HCEC 1CT (cell line): ENCODE measurements at regions not wholly inside any gene's neighbourhood (a gene's known extent, or its start where the extent isn't known, plus 50 kb on each side); places are given as distances from the start of the nearest gene placed in this dataset.
A peak's percentile ranks its signal among the peaks of the same experiment; 100 is the strongest.
"Not testable (repeated sequence)": the region's sequence is repeated elsewhere in the genome, so short reads cannot be mapped to it uniquely, and the experiment has no call there.

Source experiments
- DNase-seq: peaks from one replicate; pipeline ENCODE4 v3.0.0-alpha.2; 2017

DNA sequence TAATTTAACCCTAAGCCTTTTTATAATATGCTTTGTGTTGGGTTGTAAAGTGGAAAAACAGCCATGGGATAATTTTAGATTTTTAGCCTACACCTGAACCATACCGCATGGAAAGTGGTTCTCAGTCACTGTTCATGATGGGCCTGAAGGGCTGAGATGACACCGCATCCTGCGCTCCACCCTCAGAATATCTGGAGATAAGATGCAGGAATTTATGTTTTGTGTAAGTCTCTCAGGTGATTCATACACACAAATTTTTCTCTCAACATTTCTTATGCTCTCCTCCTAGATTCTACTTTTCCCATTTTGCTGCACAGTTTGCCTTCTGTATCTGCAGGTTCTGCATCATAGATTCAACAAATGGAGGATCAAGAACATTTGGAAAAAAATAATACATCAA, 191.3 kb upstream of the PHACTR1 start:
- no peak for DNase-seq

DNA sequence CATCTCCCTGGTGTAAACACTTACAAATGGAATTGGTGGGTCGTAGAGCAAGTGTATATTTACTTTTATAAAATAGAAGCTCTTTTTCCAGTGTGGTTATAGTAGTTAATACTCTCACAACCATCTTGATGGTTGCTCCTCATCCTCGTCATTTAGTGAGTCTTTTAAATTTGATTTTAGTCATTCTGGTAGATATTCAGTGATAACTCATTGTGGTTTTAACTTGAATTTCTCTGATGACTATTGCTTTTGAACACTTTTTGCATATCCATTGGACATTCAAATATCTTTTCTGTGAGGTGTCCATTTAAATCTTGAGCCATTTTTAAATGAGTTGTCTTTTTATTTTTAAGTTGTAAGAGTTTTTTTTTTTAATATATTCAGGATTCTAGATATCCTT, 189.2 kb upstream of the PHACTR1 start:
- DNase-seq, result no peak

DNA sequence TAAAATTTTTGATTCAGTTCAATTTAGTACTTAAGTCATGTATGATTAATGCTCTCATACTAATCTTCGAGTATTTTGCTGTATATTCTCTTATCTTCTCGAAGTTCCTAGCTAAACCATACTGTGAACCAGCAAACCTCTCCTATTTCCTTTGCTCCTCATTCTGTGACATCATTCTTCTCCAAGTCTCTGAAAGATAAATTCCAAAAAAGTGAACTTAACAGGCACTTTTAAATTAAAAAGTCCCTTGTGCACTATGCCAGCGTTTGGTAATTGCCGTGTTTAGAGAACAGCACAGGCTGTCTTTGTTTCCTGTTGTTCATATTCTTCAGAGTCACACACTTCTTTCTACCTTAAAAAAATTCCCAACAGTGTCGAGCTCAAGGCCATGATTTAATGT, 188.4 kb upstream of the PHACTR1 start:
- DNase-seq, result no peak

DNA sequence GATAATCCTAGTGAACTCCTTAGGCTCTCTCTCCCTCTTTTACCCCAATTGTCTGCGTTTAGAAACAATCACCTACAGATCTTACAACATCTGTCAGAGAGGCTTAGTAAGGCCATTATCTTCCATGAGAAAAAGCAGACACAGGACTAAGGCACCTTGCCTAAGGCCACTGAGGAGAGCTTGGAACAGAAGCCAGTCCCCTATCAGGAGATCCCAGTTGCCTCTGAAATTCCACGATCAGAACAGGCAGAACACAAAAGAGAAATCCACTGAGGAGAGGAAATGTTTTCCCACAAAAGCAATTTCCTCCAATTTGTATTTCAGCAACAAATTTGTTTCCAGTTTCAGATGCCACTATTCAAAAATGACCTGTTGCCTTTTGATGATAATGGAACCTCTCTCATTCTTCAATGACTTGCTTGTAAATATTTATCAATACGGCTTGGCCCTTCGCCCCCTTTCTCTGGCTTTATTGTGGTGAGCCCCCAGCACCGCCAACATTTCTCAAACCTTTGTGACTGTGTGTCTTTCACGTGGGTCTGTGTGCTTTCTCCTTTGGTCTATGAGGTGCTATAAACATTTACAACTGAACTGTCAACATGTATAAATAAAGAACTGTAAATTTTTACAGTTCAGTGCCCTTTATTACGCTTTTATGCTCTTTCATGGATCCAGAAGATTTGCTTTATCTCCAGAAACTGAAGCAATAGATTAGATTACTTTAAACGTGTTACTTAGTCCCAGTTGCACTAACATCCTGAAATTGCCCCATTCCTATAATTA, 187.8 kb upstream of the PHACTR1 start:
- DNase-seq, result no peak

DNA sequence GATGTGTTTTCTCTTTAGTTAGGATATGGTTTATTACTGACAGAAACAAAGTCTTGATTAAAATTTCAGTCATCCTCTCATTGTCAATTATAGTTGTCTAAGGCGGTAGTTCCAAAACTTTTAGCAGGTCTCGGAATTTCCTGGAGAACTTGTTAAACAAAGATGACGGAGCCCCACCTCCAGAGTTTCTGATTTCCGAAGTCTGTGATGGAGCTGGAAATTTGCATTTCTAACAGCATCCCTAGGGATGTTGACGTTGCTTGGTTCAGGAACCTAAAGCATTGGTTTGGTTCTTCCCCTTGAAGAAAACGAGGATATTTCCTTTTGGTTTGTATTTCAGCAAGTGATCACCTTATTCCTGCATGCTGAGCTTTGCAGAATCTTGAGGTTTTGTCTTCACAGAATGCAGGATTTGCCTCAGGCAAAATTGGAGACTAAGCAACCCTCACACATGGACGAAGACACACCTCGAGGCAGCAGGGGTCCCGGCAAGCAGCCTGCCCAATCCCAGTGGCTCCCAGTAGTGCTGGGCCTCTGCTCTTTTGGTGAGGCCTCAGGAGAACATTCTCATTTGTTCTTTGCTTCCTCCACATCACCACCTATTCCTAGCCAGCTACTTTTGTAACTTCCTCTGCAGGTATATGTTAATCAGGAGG, 187.1 kb upstream of the PHACTR1 start:
- DNase-seq, result no peak

DNA sequence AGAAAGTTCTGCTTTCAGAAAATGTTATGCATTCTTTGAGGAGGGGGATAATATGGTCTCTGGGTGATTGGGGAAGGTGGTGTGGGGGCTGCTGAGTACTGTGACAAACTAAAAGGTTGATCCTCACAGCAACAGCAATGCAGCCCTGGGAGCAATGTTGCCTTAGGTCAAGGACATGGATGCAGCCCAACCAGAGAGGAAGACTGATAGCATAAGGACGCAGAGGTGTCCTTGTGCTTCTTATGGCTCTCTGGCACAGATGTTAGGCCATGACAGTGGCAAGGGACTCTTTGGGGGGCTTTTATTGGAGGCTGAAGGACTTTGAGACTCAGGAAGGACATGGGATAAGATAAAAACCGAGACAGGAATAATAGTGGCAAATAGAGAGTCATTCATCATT, 186.2 kb upstream of the PHACTR1 start:
- no peak for DNase-seq

DNA sequence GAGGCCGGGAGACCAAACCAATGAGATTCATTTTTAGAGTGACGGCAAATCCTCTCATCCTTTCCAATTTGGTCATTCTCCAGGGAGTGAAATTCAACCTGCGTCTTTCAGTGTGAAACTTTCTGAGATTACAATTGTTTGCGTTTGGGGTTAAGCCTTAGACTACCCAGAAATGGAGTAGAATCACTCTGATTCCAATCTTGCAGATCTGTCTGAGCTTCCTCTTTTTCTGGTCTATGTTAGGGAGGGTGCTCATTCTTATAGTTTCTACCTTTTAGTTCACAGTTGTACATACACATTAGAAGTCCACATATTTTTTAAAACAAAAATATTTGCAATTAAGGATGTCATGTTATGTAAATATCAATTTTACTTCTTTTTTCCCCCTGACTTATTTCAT, 183.0 kb upstream of the PHACTR1 start:
- DNase-seq, result no peak

DNA sequence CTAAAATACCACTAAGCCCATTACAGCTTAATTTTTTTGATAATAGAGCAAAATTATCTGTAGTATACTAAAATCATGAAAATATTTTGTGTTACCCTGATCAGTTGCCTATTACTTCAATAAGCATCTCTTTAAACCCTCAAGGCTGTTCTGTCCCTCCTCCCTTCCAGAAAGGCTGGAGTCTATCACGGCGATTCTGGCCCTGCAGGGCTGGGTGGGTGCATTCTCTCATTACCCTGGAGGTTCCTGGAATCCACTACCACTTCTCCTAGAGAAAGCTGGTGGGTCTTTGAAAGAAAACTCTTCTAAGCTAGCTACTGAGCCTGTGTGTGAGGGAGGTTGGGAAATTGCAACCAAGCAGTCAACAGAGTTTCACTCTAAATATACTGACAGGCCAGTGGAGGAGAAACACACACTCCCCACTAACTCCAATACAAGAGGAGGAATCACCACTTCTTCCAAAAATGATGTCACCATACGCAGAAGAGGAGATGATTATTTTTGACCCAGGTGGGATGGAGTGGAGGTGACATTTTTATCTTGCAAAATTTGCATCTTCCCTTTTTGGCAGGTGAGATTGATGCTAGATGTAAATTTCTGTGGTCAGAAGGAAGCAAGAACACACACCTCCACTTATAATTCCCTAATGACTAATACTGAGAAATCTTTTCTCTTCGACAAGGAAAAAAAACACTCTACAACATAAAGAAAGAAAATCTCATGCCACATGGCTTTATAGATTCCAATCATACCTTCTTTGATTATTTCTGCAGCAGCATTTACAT, 182.3 kb upstream of the PHACTR1 start:
- no peak for DNase-seq

DNA sequence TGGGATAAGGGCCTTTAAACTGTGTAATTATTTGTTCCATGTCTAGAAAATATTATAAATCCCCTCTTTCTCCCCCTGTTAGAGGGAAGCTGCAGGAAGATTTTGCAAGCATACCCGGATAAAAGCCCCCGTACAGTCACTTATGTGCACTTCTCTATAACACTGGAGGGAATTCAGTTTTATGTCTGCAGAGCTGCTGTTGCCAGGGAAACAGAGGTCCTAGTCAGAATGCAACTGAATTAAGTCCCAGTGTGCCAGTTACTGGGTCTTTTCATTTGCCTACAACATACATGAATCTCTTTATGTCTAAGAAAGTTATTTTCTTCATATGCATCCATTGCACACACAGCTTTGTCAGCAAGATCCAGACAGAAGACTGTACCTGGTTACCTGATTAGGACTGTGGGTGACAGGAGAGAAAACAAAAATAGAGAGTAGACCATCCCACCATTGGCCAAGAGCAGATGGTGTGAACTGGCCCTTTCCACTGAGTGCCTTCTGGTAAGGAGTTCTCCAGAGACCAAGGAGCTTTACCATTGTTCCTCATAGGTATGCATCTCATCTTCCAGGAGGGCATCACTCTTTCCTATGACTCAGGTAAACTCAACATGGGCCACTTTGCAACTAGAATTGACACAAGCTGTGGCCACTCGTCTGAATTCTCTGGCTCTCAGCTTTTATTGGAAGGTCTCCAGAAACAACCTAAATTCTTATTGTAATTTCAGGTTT, 180.8 kb upstream of the PHACTR1 start:
- DNase-seq, result no peak

DNA sequence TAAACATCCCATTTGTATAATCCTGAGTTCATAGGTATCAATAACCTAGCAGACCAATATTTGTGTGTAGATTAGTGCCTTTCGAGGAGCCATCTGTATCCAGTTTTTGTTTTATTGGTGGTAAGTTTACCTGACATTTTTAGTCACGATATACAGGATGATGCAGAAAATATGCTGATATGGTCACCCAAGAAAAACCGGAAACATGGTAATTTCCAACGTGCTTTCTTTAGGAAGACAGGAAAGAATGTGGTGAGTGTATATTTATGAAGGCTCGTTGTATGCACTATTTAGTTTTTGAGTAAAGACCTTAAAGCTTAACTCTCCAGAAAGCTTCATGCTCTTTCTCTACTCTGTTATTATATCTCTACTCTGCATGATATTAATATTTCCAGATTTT, 180.2 kb upstream of the PHACTR1 start:
- no peak for DNase-seq

DNA sequence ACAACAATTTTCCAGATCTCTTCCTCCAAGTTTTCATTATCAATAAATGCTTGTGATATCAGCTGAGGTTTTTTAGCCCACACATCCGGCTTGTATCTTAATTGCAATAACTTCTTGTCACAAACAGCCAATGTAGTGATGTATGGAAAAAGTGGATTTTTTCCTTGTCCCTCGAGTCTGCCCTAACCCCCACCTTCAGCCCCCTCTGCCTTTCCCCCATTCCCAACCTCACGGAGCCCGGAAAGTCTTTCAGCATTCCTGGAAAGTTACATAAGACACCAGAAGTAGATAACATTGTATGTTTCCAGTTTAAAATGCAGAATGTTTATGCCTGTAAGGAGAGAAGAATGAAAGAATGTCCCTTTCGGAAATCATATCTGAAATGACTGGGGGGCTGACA, 179.2 kb upstream of the PHACTR1 start:
- DNase-seq, result no peak

DNA sequence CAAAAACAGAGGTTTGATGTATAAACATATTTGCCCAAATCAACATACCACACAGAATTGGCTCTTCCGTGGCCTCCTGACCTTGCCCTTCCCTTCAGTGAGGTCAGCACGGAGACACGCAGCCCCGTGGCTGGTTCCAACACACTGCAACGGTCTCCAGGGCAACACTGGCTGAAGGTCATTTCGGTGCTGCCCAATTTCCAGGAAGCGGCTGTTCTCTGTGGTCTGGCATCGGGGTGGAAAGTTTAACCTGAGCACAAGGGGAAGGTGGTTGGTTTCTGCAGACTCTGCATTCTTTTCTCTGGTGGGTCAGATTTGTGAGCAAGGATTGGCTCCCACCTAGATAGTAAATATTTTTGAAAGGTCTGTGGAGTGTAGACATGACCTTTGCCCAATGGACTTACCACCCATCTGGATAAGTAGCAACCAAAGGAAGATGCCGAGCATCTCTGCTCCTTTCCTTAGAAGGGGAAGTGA, 177.6 kb upstream of the PHACTR1 start:
- DNase-seq, result no peak

DNA sequence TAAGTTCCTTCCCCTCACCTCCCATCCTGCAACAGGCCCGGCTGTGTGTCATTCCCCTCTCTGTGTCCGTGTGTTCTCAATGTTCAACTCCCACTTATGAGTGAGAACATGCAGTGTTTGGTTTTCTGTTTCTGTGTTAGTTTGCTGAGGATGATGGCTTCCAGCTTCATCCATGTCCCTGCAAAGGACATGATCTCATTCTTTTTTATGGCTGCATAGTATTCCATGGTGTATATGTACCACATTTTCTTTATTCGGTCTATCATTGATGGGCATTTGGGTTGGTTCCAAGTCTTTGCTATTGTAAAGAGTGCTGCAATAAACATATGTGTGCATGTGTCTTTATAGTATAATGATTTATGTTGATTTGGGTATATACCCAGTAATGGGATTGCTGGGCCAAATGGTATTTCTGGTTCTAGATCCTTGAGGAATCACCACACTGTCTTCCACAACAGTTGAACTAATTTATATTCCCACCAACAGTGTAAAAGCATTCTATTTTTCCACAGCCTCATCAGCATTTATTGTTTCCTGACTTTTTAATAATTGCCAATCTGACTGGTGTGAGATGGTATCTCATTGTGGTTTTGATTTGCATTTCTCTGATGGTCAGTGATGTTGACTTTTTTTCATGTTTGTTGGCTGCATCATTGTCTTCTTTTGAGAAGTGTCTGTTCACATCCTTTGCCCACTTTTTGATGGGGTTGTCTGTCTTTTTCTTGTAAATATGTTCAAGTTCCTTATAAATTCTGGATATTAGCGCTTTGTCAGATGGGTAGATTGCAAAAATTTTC, 174.1 kb upstream of the PHACTR1 start:
- not testable (repeated sequence) for DNase-seq

DNA sequence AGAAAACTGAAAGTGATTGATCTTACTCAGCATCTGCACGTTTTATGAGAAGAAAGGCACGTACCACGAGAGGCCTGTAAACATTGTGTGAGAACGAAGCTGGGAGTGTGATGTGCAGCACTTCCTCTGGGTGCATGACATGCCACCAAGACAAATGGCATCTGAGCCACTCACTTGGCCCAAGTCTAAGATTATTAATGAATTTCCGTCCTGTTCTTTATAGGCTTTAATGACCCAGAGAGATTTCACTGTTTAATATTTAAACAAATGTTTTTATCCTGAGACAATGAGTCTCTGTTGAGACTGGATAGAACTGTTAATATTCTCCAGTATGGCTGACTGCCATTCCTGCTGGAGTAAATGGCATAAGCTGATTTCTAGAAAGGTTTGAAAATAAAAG, 172.6 kb upstream of the PHACTR1 start:
- DNase-seq, result no peak

DNA sequence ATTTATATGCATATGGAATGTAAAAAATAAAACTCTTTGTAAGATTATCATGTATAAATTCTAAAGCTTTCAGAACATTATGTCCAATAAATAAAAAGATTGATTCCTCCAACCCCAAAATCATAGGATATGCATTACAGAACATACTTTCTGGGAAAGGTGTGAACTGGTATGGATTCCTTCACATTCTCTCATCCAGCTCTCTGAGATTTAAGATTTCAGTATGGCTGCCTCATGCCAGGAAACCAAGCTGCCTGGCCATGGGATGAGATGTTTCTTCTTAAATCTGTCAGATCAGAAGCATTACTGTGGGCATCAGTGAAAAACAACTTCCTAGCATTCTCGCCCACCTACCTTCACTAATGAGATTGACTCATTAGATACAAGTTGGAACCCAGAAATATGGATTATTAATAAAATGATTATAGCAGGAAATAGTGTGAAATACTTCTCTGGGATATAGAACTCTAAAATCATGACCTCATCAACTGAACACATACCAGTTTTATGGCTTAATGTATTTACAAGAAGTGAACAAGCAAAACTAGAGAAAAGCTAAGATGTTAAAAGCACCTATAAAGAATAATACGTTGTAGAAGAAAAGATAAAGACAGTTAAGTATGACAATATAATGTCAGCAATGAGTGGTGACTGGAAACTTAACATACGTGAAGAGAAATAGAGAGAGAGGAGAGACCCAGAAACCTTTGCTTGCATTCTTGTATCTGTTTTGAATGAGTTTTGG, 171.6 kb upstream of the PHACTR1 start:
- DNase-seq, result no peak

DNA sequence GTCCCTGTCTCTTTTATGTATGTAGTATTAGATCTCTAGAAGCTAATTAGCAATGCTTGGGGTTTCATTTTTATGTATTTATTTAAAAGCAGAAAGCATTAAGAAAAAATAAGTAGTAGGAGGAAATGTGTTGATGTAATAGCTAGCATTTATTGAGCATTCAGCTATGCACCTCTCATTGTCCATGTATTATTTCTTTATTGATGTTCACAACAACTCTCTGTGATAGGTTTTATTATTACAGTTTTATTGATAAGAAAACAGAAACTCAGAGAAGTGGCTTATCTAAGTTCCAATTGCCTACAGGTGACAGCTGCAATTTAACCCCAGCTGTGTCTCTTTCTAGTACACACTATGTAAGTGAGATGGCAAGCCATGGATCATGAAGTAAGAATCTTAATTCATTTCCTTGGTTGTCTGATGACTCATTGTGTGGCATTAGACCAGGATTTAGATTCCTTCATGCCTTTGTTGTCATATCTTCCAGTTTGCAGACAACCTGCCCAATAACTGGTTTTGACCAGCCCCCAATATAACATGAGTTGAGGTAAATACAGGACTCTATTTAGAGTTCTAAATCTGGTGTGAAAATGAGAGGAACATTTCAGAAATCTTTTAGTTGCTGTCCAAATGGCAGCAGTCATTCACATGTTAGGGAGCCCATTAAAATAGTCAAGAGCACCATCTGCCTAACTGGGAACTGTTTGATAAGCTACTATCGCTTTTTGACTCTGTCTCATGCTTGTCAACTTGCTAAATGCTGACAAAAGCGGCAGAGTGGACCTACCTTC, 170.8 kb upstream of the PHACTR1 start:
- peak; percentile 72 for DNase-seq

DNA sequence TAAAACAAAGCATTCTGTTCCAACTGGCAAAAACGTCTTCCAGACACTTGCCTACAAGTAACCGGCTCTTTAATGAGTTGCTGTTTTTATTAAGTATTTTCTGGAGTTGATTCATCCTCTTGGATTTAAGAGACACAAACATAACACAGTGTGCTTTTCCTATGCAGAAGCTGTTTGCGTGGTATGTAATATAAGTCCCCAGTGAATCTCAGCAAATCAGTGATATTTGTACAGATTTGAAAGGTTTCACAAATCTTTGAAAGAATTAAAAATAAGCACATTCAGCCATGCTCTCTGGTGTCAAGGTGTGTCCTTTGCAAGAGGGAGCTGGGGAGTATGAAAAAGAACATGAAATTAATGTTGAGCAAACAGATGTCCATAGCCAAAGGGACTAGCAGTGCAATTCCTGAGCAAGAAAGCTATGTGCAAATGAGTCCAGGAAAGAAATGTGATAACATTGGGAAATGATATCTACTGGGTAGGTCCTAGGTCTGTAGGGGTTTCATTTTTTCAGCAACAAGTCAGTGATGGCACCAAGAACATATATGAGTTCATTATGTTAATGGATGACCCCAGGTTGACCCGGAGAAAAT, 170.1 kb upstream of the PHACTR1 start:
- no peak for DNase-seq

DNA sequence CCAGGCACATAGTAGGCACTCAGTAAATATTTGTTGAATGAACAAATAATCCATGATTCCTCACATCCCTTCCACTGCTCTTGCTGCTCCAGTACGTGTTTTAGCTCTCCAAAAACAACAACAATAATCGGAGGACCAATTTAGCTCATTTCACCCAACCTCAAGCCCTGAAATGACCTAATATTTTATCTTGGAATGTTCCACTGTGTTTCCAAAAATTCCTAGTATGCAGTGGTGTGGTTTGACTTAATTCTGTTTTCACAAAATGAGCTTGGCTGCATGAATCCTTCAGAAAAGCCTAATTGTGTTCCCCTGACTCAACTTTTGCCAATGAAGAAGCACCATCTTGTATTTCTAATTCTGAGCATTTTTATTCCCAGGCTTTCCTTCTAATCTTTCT, 168.0 kb upstream of the PHACTR1 start:
- peak; percentile 29 for DNase-seq

DNA sequence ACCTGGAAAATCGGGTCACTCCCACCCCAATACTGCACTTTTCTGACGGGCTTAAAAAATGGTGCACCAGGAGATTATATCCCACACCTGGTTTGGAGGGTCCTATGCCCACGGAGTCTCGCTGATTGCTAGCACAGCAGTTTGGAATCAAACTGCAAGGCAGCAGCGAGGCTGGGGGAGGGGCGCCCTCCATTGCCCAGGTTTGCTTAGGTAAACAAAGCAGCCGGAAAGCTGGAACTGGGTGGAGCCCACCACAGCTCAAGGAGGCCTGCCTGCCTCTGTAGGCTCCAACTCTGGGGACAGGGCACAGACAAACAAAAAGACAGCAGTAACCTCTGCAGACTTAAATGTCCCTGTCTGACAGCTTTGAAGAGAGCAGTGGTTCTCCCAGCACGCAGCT, 167.1 kb upstream of the PHACTR1 start:
- DNase-seq, result not testable (repeated sequence)

DNA sequence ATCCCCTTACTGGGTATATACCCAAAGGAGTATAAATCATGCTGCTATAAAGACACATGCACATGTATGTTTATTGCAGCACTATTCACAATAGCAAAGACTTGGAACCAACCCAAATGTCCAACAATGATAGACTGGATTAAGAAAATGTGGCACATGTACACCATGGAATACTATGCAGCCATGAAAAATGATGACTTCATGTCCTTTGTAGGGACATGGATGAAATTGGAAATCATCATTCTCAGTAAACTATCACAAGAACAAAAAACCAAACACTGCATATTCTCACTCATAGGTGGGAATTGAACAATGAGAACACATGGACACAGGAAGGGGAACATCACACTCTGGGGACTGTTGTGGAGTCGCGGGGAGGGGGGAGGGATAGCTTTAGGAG, 161.7 kb upstream of the PHACTR1 start:
- DNase-seq, result not testable (repeated sequence)
